ENCODE measurements at regions not wholly inside any gene's neighbourhood (a gene's known extent, or its start where the extent isn't known, plus 50 kb on each side); places are given as distances from the start of the nearest gene placed in this dataset.

DNA sequence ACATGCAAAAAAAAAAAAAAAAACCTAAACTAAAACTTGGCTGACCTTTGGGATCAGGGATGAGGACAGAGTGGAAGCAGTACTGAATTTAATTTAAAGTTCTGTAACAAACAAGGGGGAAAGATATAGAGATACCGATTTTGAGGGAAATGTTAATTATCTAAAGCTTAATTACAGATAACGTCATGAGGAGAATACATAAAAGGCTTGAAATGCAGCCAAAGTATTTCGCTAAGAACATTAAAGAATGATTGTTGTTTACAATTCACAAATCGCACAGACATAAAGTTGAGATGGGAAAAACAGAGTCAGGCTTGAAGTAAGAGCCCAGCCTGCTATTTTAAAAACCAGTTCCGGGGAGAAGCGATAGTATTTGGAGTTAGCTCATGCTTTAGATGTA lies 208.0 kb upstream of the SASH1 start:
- TF ChIP-seq ZNF423 (CRISPR knock-in tag; IDR thresholded peaks at IDR 0.05): no peak
- TF ChIP-seq JUN (CRISPR knock-in tag; IDR thresholded peaks at IDR 0.05): no peak
- no peak for TF ChIP-seq NR3C1 (CRISPR knock-in tag; conservative IDR thresholded peaks at IDR 0.05; ENCODE audit: low read depth)
- TF ChIP-seq, protein P1, sequence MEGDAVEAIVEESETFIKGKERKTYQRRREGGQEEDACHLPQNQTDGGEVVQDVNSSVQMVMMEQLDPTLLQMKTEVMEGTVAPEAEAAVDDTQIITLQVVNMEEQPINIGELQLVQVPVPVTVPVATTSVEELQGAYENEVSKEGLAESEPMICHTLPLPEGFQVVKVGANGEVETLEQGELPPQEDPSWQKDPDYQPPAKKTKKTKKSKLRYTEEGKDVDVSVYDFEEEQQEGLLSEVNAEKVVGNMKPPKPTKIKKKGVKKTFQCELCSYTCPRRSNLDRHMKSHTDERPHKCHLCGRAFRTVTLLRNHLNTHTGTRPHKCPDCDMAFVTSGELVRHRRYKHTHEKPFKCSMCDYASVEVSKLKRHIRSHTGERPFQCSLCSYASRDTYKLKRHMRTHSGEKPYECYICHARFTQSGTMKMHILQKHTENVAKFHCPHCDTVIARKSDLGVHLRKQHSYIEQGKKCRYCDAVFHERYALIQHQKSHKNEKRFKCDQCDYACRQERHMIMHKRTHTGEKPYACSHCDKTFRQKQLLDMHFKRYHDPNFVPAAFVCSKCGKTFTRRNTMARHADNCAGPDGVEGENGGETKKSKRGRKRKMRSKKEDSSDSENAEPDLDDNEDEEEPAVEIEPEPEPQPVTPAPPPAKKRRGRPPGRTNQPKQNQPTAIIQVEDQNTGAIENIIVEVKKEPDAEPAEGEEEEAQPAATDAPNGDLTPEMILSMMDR (IDR thresholded peaks at IDR 0.05): no peak
- TF ChIP-seq, protein P2, sequence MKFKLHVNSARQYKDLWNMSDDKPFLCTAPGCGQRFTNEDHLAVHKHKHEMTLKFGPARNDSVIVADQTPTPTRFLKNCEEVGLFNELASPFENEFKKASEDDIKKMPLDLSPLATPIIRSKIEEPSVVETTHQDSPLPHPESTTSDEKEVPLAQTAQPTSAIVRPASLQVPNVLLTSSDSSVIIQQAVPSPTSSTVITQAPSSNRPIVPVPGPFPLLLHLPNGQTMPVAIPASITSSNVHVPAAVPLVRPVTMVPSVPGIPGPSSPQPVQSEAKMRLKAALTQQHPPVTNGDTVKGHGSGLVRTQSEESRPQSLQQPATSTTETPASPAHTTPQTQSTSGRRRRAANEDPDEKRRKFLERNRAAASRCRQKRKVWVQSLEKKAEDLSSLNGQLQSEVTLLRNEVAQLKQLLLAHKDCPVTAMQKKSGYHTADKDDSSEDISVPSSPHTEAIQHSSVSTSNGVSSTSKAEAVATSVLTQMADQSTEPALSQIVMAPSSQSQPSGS (CRISPR knock-in tag; IDR thresholded peaks at IDR 0.05; ENCODE audit: borderline replicate concordance, low read depth): no peak
- no peak for TF ChIP-seq FOXJ3 (CRISPR knock-in tag; IDR thresholded peaks at IDR 0.05; ENCODE audit: borderline replicate concordance)
- TF ChIP-seq, protein P3, sequence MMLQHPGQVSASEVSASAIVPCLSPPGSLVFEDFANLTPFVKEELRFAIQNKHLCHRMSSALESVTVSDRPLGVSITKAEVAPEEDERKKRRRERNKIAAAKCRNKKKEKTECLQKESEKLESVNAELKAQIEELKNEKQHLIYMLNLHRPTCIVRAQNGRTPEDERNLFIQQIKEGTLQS (CRISPR knock-in tag; conservative IDR thresholded peaks at IDR 0.05): no peak
- TF ChIP-seq, protein P4, sequence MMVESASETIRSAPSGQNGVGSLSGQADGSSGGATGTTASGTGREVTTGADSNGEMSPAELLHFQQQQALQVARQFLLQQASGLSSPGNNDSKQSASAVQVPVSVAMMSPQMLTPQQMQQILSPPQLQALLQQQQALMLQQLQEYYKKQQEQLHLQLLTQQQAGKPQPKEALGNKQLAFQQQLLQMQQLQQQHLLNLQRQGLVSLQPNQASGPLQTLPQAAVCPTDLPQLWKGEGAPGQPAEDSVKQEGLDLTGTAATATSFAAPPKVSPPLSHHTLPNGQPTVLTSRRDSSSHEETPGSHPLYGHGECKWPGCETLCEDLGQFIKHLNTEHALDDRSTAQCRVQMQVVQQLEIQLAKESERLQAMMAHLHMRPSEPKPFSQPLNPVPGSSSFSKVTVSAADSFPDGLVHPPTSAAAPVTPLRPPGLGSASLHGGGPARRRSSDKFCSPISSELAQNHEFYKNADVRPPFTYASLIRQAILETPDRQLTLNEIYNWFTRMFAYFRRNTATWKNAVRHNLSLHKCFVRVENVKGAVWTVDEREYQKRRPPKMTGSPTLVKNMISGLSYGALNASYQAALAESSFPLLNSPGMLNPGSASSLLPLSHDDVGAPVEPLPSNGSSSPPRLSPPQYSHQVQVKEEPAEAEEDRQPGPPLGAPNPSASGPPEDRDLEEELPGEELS (CRISPR knock-in tag; IDR thresholded peaks at IDR 0.05): no peak
- TF ChIP-seq, protein P5, sequence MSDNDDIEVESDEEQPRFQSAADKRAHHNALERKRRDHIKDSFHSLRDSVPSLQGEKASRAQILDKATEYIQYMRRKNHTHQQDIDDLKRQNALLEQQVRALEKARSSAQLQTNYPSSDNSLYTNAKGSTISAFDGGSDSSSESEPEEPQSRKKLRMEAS (CRISPR knock-in tag; IDR thresholded peaks at IDR 0.05): no peak
- TF ChIP-seq, protein P6, sequence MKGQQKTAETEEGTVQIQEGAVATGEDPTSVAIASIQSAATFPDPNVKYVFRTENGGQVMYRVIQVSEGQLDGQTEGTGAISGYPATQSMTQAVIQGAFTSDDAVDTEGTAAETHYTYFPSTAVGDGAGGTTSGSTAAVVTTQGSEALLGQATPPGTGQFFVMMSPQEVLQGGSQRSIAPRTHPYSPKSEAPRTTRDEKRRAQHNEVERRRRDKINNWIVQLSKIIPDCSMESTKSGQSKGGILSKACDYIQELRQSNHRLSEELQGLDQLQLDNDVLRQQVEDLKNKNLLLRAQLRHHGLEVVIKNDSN (CRISPR knock-in tag; IDR thresholded peaks at IDR 0.05): no peak
- TF ChIP-seq, protein P7, sequence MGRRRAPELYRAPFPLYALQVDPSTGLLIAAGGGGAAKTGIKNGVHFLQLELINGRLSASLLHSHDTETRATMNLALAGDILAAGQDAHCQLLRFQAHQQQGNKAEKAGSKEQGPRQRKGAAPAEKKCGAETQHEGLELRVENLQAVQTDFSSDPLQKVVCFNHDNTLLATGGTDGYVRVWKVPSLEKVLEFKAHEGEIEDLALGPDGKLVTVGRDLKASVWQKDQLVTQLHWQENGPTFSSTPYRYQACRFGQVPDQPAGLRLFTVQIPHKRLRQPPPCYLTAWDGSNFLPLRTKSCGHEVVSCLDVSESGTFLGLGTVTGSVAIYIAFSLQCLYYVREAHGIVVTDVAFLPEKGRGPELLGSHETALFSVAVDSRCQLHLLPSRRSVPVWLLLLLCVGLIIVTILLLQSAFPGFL (CRISPR knock-in tag; IDR thresholded peaks at IDR 0.05; ENCODE audit: borderline replicate concordance): no peak
- no peak for TF ChIP-seq FOXP1 (CRISPR knock-in tag; IDR thresholded peaks at IDR 0.05; ENCODE audit: borderline replicate concordance)
- TF ChIP-seq NFYB (CRISPR knock-in tag; conservative IDR thresholded peaks at IDR 0.05; ENCODE audit: low read depth): no peak
- TF ChIP-seq TP53 (CRISPR knock-in tag; IDR thresholded peaks at IDR 0.05): no peak
